ENCODE measurements at regions not wholly inside any gene's neighbourhood (a gene's known extent, or its start where the extent isn't known, plus 50 kb on each side); places are given as distances from the start of the nearest gene placed in this dataset.

GRCh38 chr12:127640181-127640886 is 626.6 kb upstream of the TMEM132C start:
- TF ChIP-seq, protein P1, sequence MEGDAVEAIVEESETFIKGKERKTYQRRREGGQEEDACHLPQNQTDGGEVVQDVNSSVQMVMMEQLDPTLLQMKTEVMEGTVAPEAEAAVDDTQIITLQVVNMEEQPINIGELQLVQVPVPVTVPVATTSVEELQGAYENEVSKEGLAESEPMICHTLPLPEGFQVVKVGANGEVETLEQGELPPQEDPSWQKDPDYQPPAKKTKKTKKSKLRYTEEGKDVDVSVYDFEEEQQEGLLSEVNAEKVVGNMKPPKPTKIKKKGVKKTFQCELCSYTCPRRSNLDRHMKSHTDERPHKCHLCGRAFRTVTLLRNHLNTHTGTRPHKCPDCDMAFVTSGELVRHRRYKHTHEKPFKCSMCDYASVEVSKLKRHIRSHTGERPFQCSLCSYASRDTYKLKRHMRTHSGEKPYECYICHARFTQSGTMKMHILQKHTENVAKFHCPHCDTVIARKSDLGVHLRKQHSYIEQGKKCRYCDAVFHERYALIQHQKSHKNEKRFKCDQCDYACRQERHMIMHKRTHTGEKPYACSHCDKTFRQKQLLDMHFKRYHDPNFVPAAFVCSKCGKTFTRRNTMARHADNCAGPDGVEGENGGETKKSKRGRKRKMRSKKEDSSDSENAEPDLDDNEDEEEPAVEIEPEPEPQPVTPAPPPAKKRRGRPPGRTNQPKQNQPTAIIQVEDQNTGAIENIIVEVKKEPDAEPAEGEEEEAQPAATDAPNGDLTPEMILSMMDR (IDR thresholded peaks at IDR 0.05; ENCODE audit: insufficient read depth, missing control alignments) = no peak
- FAIRE-seq (no peak), DNase-seq (ENCODE audit: insufficient read length, low spot score) (no peak)

- DNase-seq (ENCODE audit: insufficient read length, low spot score) (no peak), FAIRE-seq (no peak)
Measured at GRCh38 chr12:127642208-127642607, 624.8 kb upstream of the TMEM132C start.

GRCh38 chr12:127648321-127648720 is 618.6 kb upstream of the TMEM132C start:
- no peak for FAIRE-seq
- DNase-seq (ENCODE audit: insufficient read length, low spot score) = no peak

More at GRCh38 chr12:127642208-127642607, 624.8 kb upstream of the TMEM132C start:
- TF ChIP-seq, protein P1 (IDR thresholded peaks at IDR 0.05; ENCODE audit: insufficient read depth, missing control alignments) = no peak

GRCh38 chr12:127649961-127650360 is 617.0 kb upstream of the TMEM132C start:
- FAIRE-seq (no peak), DNase-seq (ENCODE audit: insufficient read length, low spot score) (no peak)
- TF ChIP-seq, protein P1 (IDR thresholded peaks at IDR 0.05; ENCODE audit: insufficient read depth, missing control alignments) = no peak

More at GRCh38 chr12:127648321-127648720, 618.6 kb upstream of the TMEM132C start:
- TF ChIP-seq, protein P1 (IDR thresholded peaks at IDR 0.05; ENCODE audit: insufficient read depth, missing control alignments) = no peak

GRCh38 chr12:127650626-127651025 is 616.3 kb upstream of the TMEM132C start:
- TF ChIP-seq, protein P1 (IDR thresholded peaks at IDR 0.05; ENCODE audit: insufficient read depth, missing control alignments) = no peak
- DNase-seq (ENCODE audit: insufficient read length, low spot score) = no peak
- FAIRE-seq = no peak

DNA sequence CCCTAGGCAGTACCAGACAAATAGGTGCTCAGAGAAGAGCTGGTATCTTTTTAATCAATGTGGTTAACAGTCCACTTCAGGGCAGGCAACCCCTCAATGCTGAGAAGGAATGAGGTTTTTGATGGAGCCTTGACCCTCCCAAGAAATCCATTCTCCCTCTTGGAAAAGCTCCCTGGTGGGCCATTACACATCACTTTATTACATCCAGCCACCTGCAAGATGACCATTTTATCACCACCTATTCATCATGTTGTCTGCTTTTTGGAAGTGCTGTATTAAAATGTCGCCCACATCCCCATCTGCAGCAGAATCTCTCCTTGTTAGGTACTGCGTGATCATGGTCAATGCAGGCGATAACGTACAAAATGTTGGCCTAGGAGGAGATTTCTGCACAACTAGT is 614.7 kb upstream of the TMEM132C start:
- DNase-seq (ENCODE audit: insufficient read length, low spot score) = no peak
- TF ChIP-seq, protein P1 (IDR thresholded peaks at IDR 0.05; ENCODE audit: insufficient read depth, missing control alignments) = no peak
- FAIRE-seq = no peak

DNA sequence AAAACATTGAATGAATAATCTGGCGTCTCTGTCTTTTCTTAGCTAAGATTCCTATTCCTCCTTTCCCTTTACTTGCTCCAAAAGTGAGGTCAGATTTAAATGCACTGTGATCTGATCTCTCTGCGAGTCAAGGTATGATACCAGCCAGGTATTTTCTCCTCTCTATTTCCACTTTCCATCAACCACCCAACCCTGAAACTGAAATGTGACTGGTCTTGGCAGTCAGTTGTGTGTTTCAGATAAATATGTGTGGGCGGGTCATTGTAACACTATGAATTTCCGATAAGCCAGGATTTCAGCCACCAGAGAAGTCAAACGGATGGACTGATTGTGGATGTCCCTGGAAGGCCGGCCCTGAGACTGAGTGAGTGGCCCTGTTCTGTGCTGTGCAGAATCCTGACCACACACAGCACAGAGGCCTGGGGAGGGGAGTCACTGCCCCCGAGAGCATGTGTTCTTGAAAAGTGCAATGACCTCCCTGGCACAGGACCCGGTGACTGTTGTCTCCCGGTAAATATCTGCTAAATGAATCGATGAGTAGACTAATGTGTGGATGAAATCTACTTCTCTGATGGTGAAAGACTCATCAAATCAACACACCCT is 612.5 kb upstream of the TMEM132C start:
- DNase-seq (ENCODE audit: insufficient read length, low spot score) = no peak
- no peak for FAIRE-seq
- TF ChIP-seq, protein P1 (IDR thresholded peaks at IDR 0.05; ENCODE audit: insufficient read depth, missing control alignments) = no peak
